ENCODE measurements at regions not wholly inside any gene's neighbourhood (a gene's known extent, or its start where the extent isn't known, plus 50 kb on each side); places are given as distances from the start of the nearest gene placed in this dataset.

DNA sequence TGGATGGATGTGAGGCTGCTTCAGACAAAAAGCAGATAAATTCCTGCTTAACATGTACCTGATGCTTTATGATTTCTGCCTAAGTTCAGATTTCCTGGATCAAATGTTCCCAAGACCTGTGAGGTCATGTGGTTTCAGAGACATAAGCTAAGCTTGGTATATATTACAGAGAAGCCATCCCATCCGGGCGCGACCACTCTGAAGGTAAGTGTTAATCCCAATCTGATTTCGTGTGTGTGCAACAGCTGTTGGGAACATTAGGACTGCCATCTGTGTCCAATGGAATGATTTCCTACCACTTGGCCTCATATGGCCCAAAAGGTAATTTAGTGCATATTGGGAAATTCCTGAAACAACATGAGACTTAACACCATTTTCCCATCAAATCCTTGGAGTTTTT is 199.1 kb downstream of the HS3ST3B1 start:
- TF ChIP-seq, protein P1, sequence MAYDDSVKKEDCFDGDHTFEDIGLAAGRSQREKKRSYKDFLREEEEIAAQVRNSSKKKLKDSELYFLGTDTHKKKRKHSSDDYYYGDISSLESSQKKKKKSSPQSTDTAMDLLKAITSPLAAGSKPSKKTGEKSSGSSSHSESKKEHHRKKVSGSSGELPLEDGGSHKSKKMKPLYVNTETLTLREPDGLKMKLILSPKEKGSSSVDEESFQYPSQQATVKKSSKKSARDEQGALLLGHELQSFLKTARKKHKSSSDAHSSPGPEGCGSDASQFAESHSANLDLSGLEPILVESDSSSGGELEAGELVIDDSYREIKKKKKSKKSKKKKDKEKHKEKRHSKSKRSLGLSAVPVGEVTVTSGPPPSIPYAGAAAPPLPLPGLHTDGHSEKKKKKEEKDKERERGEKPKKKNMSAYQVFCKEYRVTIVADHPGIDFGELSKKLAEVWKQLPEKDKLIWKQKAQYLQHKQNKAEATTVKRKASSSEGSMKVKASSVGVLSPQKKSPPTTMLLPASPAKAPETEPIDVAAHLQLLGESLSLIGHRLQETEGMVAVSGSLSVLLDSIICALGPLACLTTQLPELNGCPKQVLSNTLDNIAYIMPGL (CRISPR knock-in tag; IDR thresholded peaks at IDR 0.05): no peak
- no peak for TF ChIP-seq TP53 (CRISPR knock-in tag; IDR thresholded peaks at IDR 0.05)

All from WTC11 (cell line).